Ovary (tissue), 7 donors: ENCODE measurements at regions not wholly inside any gene's neighbourhood (a gene's known extent, or its start where the extent isn't known, plus 50 kb on each side); places are given as distances from the start of the nearest gene placed in this dataset.

Source experiments
- DNase-seq, 5 donors: peaks; one replicate each; pipeline ENCODE4 v3.0.0-alpha.2; 2019 to 2020
- H3K27ac ChIP-seq, 2 donors: fragments of 200-600 bp; one replicate each; pipeline versions ENCODE4 v1.5.1 to v1.8.0; 2019 to 2022
- H3K27me3 ChIP-seq: fragments of 200-600 bp; one replicate; pipeline ENCODE4 v1.8.0; 2022
- H3K36me3 ChIP-seq: fragments of 200-600 bp; sonication (generic); one replicate; pipeline ENCODE4 v1.5.1; 2019
- H3K4me1 ChIP-seq: one replicate; pipeline ENCODE4 v1.8.1; 2013; ENCODE audit warnings: mild to moderate bottlenecking, moderate library complexity; ENCODE audit not compliant: insufficient read depth
- H3K4me3 ChIP-seq: fragments of 200-600 bp; sonication (generic); one replicate; pipeline ENCODE4 v1.5.1; 2017
- H3K9me3 ChIP-seq, 2 donors: fragments of 200-600 bp in 1 of 2; sonication (generic) in 1 of 2; one replicate each; pipeline versions ENCODE4 v1.5.1 to v1.8.1; 2013 to 2019; ENCODE audit warnings: mild to moderate bottlenecking in 1 of 2, moderate library complexity in 1 of 2
- EP300 ChIP-seq: sonication (generic); formaldehyde crosslinking; IDR thresholded peaks from one replicate; pipeline ENCODE4 v1.6.1; 2017; ENCODE audit warnings: antibody characterized with exemption
- POLR2A ChIP-seq: fragments of 450-650 bp; IDR thresholded peaks from one replicate; pipeline ENCODE4 v1.6.1; 2017; ENCODE audit warnings: antibody characterized with exemption, mild to moderate bottlenecking, moderate library complexity
- WGBS, 3 donors: extraction: QIAGEN DNeasy Blood & Tissue Kit in 1 of 3; methylation state at CpG; one replicate each; pipeline versions ENCODE4 v1.1.5 to v1.1.7; 2013 to 2017; 5-methylcytosine and 5-hydroxymethylcytosine counted together
- intact Hi-C, 4 donors: fragments of 100-400 bp; cut with DNase I; formaldehyde crosslinking; loops; one replicate each; pipeline versions ENCODE4 v1.11.0 to v1.15.1; 2022 to 2023
- TF ChIP-seq, protein P1 (sequence below), 3 donors: fragments of 450-650 bp in 2 of 3; fragments of 200-600 bp in 1 of 3; IDR thresholded peaks; one replicate each; pipeline versions ENCODE4 v1.5.1 to v1.8.0; 2016 to 2022; ENCODE audit warnings: antibody characterized with exemption in 3 of 3, mild to moderate bottlenecking in 1 of 3
- donor health status: DM: no; HTN: no; CAD: no; lungs with moderate emphysema.
- donor health status: DM: no; HTN: no; CAD: no.
- donor health status: Bipolar disorder and iron deficiency.
- donor health status: DM: no; HTN: no; CAD: no.
- donor health status: DM: yes; HTN: yes; CAD: no.

GRCh38 chr5:41649659-41650058, 139.3 kb upstream of the PLCXD3 start:
- WGBS, 3 donors, result 7 to 23% (median 11%) methylated on average over 3 of the region's 3 CpGs
- Histone ChIP-seq H3K27ac (no peak overlapping the region), H3K9me3 (no peaks in the 10 kb centered on the region), H3K4me3 (no peak overlapping the region), H3K4me1 (peaks cover 4% of the 10 kb centered on the region), H3K27me3 (no peaks in the 10 kb centered on the region), H3K36me3 (no peaks in the 10 kb centered on the region)
- intact Hi-C loops, result no loop called here
- DNase-seq, result no peak
- TF ChIP-seq, protein P1, sequence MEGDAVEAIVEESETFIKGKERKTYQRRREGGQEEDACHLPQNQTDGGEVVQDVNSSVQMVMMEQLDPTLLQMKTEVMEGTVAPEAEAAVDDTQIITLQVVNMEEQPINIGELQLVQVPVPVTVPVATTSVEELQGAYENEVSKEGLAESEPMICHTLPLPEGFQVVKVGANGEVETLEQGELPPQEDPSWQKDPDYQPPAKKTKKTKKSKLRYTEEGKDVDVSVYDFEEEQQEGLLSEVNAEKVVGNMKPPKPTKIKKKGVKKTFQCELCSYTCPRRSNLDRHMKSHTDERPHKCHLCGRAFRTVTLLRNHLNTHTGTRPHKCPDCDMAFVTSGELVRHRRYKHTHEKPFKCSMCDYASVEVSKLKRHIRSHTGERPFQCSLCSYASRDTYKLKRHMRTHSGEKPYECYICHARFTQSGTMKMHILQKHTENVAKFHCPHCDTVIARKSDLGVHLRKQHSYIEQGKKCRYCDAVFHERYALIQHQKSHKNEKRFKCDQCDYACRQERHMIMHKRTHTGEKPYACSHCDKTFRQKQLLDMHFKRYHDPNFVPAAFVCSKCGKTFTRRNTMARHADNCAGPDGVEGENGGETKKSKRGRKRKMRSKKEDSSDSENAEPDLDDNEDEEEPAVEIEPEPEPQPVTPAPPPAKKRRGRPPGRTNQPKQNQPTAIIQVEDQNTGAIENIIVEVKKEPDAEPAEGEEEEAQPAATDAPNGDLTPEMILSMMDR (IDR thresholded peaks at IDR 0.05), result no peak
- TF ChIP-seq POLR2A (no peak), EP300 (no peak)

- 35 to 54% (median 43%) methylated on average over 2 of the region's 2 CpGs for WGBS, 3 donors
- no peaks in the 10 kb centered on the region for H3K27me3 ChIP-seq
- H3K4me3 ChIP-seq, result no peak overlapping the region
- TF ChIP-seq, protein P1 (IDR thresholded peaks at IDR 0.05), result no peak
- no peak for TF ChIP-seq POLR2A
- TF ChIP-seq EP300, result no peak
- no peak overlapping the region for H3K27ac ChIP-seq
- no peak for DNase-seq
- H3K4me1 ChIP-seq, result peaks cover 4% of the 10 kb centered on the region
- no peaks in the 10 kb centered on the region for H3K36me3 ChIP-seq
- intact Hi-C loops, result no loop called here
- no peaks in the 10 kb centered on the region for H3K9me3 ChIP-seq
These were observed 138.6 kb upstream of the PLCXD3 start for GRCh38 chr5:41648996-41649395.

DNA sequence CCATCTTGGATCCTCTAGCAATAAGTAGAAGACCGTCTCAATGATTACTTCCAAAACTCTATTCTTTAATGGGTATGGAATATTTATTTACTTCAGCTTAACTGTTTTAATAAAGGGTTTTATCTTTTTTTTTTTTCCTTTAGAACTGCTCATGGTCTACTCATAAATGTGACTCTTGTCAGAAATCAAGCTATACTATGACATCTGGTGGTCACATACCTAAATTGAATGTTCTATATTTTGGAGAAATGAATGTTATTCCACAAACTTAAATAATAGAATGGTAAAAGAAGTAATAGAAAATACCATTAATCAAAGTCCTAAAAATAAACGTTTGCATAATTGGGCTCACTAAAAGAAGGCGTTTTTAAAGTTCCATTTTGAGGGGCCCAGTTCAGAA, 131.2 kb upstream of the PLCXD3 start:
- H3K9me3 ChIP-seq, result no peaks in the 10 kb centered on the region
- no peaks in the 10 kb centered on the region for H3K27me3 ChIP-seq
- no peaks in the 10 kb centered on the region for H3K4me1 ChIP-seq
- no peak for DNase-seq
- H3K36me3 ChIP-seq, result no peaks in the 10 kb centered on the region
- no peak overlapping the region for H3K4me3 ChIP-seq
- H3K27ac ChIP-seq, result no peak overlapping the region
- 73 to 76% (median 75%) methylated on average over 3 of the region's 3 CpGs for WGBS, 3 donors
- TF ChIP-seq, protein P1 (IDR thresholded peaks at IDR 0.05), result no peak
- TF ChIP-seq EP300 (no peak), POLR2A (no peak)
- intact Hi-C loops, result no loop called here

GRCh38 chr5:41638685-41639084, 128.3 kb upstream of the PLCXD3 start:
- intact Hi-C loops, result no loop called here
- H3K9me3 ChIP-seq, result no peaks in the 10 kb centered on the region
- H3K27me3 ChIP-seq, result no peaks in the 10 kb centered on the region
- no peaks in the 10 kb centered on the region for H3K4me1 ChIP-seq
- H3K27ac ChIP-seq, result no peak overlapping the region
- H3K4me3 ChIP-seq, result no peak overlapping the region
- DNase-seq, result no peak
- 95 to 97% (median 96%) methylated on average over 3 of the region's 3 CpGs for WGBS, 3 donors
- no peaks in the 10 kb centered on the region for H3K36me3 ChIP-seq
- TF ChIP-seq POLR2A (no peak), EP300 (no peak)
- TF ChIP-seq, protein P1 (IDR thresholded peaks at IDR 0.05), result no peak

- TF ChIP-seq POLR2A (no peak), EP300 (no peak)
- TF ChIP-seq, protein P1 (IDR thresholded peaks at IDR 0.05), result no peak
- intact Hi-C loops, result no loop called here
- Histone ChIP-seq H3K27ac (no peak overlapping the region), H3K4me1 (no peaks in the 10 kb centered on the region), H3K36me3 (no peaks in the 10 kb centered on the region), H3K4me3 (no peak overlapping the region), H3K9me3 (no peaks in the 10 kb centered on the region), H3K27me3 (no peaks in the 10 kb centered on the region)
- WGBS, 3 donors, result 92 to 97% (median 93%) methylated on average over 4 of the region's 4 CpGs
- no peak for DNase-seq
These were observed 127.5 kb upstream of the PLCXD3 start for GRCh38 chr5:41637869-41638268.
